NCI-H2227 treated with DMSO at 0.1 percent for 48 hours (cell line): ENCODE measurements at regions not wholly inside any gene's neighbourhood (a gene's known extent, or its start where the extent isn't known, plus 50 kb on each side); places are given as distances from the start of the nearest gene placed in this dataset.
"Not testable (repeated sequence)": the region's sequence is repeated elsewhere in the genome, so short reads cannot be mapped to it uniquely, and the experiment has no call there.

Experiments used
- DNase-seq: peaks from one replicate; lab custom pipeline; 2025; lab: John Stamatoyannopoulos, UW

- DNase-seq: no peak
Measured at GRCh38 chr6:115441651-115442050, 619.0 kb downstream of the FRK start.

GRCh38 chr6:115415378-115415777, 645.3 kb downstream of the FRK start:
- DNase-seq: no peak

GRCh38 chr6:115414916-115415315, 645.8 kb downstream of the FRK start:
- not testable (repeated sequence) for DNase-seq

GRCh38 chr6:115411756-115412155, 648.9 kb downstream of the FRK start:
- DNase-seq: no peak

GRCh38 chr6:115404446-115404845, 656.2 kb downstream of the FRK start:
- no peak for DNase-seq

GRCh38 chr6:115398607-115399006, 662.1 kb downstream of the FRK start:
- DNase-seq: no peak

GRCh38 chr6:115396112-115396906, 664.4 kb downstream of the FRK start:
- no peak for DNase-seq

- no peak for DNase-seq
Measured at GRCh38 chr6:115393821-115394220, 666.9 kb downstream of the FRK start.

GRCh38 chr6:115370202-115370601, 690.5 kb downstream of the FRK start:
- DNase-seq: no peak

GRCh38 chr6:115365783-115366182, 694.9 kb downstream of the FRK start:
- no peak for DNase-seq

- no peak for DNase-seq
Measured at GRCh38 chr6:115363379-115363778, 697.3 kb downstream of the FRK start.

GRCh38 chr6:115362234-115362633, 698.5 kb downstream of the FRK start:
- no peak for DNase-seq

- DNase-seq: no peak
Measured at GRCh38 chr6:115360602-115361325, 699.9 kb downstream of the FRK start.

- no peak for DNase-seq
Measured at GRCh38 chr6:115358616-115359015, 702.1 kb downstream of the FRK start.

- no peak for DNase-seq
Measured at GRCh38 chr6:115356371-115356770, 704.3 kb downstream of the FRK start.

- no peak for DNase-seq
Measured at GRCh38 chr6:115323001-115323400, 737.7 kb downstream of the FRK start.

GRCh38 chr6:115319823-115320222, 740.9 kb downstream of the FRK start:
- DNase-seq: no peak

GRCh38 chr6:115310156-115310555, 750.5 kb downstream of the FRK start:
- DNase-seq: no peak

- no peak for DNase-seq
Measured at GRCh38 chr6:115302731-115303130, 758.0 kb downstream of the FRK start.

GRCh38 chr6:115287467-115287866, 773.2 kb downstream of the FRK start:
- no peak for DNase-seq

GRCh38 chr6:115276881-115277565, 783.7 kb downstream of the FRK start:
- no peak for DNase-seq

- no peak for DNase-seq
Measured at GRCh38 chr6:115272311-115272710, 788.4 kb downstream of the FRK start.

GRCh38 chr6:115271434-115271833, 789.3 kb downstream of the FRK start:
- DNase-seq: no peak
